ENCODE measurements at regions not wholly inside any gene's neighbourhood (a gene's known extent, or its start where the extent isn't known, plus 50 kb on each side); places are given as distances from the start of the nearest gene placed in this dataset.
A peak's percentile ranks its signal among the peaks of the same experiment; 100 is the strongest.

DNA sequence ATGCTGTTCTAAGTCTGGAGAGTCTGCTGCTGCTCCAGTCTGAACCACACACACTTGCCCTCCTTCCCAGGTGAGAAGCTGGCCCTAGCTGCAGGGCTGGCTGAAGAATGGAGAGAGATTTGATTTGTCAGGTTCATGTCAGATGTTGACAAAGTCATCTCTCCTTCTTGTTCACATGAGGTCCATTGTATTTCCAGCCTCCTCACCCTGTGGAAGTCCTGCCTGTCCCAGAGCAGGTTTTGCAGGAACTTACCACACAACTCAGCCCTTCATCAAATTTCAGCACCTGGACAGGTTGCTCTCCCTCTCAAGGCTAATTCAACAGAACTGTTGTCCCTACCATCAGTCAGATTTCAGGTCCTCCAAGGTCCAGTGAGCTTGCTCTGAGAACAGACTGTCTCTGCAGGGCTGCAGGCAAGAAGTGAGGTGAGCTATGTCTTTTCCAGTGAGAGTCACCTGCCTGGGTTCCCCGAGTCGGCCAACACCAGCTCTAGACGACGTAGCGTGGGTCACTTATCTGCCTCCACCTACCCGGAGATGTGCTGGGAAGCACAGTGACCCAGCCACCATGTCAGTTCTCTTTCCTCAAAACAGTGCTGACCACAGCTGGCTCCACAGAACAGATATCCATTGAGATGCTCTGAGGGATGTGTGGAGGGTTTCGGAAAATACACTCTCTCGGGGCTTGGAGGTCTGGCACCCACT is 58.0 kb upstream of the CD93 start:
- H3K4me2 ChIP-seq (ENCODE audit: low read length), result no peak overlapping the region
- H3K36me3 ChIP-seq (ENCODE audit: control insufficient read depth, insufficient read depth, low read length), result no peaks in the 10 kb centered on the region
- TF ChIP-seq CTCF (IDR thresholded peaks at IDR 0.05), result no peak
- no peaks in the 10 kb centered on the region for H3K9me3 ChIP-seq (ENCODE audit: control insufficient read depth, low read length)
- no peaks in the 10 kb centered on the region for H3K79me2 ChIP-seq
- no peak overlapping the region for H3K4me3 ChIP-seq (ENCODE audit: low read depth, low read length)
- no peak overlapping the region for H2AFZ ChIP-seq
- no peak overlapping the region for H3K27ac ChIP-seq
- no peaks in the 10 kb centered on the region for H3K4me1 ChIP-seq
- H3K27me3 ChIP-seq (ENCODE audit: control insufficient read depth, insufficient read depth, low read length), result no peaks in the 10 kb centered on the region
- H3K9ac ChIP-seq, result no peak overlapping the region

DNA sequence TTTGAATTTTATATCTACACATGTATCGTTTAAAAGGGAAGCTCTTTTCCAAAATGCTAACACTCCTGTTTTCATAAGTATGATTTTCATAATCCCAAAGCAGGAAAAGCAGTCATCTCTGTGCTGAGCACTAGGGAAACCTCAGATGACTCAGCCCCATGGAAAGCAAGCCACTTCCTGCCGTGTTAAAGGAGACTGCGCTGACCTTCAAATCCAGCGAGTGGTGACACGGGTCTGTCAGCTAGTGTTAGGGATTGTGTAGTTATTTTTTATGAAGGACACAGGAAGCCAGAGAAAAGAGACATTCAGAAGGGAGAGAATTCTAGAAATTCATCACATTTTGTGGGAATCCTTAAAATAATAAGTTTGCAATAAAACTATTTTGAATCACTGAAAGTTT is 57.0 kb upstream of the CD93 start:
- Histone ChIP-seq H3K79me2 (no peaks in the 10 kb centered on the region), H2AFZ (no peak overlapping the region), H3K4me3 (ENCODE audit: low read depth, low read length) (no peak overlapping the region), H3K9me3 (ENCODE audit: control insufficient read depth, low read length) (no peaks in the 10 kb centered on the region), H3K36me3 (ENCODE audit: control insufficient read depth, insufficient read depth, low read length) (no peaks in the 10 kb centered on the region), H3K4me2 (ENCODE audit: low read length) (no peak overlapping the region), H3K4me1 (no peaks in the 10 kb centered on the region), H3K27me3 (ENCODE audit: control insufficient read depth, insufficient read depth, low read length) (no peaks in the 10 kb centered on the region), H3K27ac (peak overlapping the region; percentile 15), H3K9ac (no peak overlapping the region)
- no peak for TF ChIP-seq CTCF (IDR thresholded peaks at IDR 0.05)

DNA sequence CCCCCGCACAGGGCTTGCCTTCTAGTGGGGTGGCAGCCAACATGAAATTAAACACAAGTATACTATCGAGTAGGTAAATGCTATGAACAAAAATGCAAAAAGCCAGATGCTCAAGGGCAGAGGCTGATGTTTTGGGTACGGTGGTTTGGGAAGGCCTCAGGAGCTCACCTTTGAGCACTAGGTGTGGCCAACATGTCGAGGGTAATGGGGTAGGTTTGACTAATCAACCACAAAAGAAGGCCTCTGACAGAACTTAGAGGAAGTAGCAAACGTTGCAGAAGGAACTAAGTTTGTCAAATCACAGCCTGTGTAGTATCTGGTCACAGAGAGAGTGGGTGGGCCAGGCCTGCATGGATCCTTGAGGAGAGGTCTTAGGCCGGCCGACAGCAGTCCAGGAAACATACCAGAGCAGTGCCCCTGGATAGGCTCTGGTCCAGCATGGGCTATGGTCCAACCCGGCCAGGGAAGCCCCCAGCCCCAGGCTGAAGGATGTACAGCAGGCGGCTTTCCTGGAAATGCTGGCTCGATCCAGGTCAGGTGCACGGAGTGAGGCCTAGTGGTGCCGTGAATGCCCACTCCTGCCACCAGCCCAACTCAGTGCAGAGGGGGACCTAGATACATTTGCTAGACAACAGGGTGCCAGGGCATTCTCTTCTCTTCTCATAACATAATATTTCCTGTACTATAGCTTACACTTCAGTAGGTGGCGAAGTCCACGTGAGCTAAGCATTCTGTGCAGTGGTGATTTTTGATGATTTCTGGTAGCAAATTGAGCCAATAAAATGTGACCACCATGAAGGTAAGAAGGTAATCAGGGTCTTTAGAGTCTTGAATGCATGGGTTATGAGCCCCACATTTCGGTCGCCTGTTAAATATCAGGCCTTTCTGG is 56.3 kb upstream of the CD93 start:
- H3K79me2 ChIP-seq, result no peaks in the 10 kb centered on the region
- TF ChIP-seq CTCF (IDR thresholded peaks at IDR 0.05), result no peak
- peak overlapping the region; percentile 15 for H3K27ac ChIP-seq
- no peak overlapping the region for H3K4me3 ChIP-seq (ENCODE audit: low read depth, low read length)
- no peaks in the 10 kb centered on the region for H3K27me3 ChIP-seq (ENCODE audit: control insufficient read depth, insufficient read depth, low read length)
- no peak overlapping the region for H3K9ac ChIP-seq
- H2AFZ ChIP-seq, result no peak overlapping the region
- no peaks in the 10 kb centered on the region for H3K9me3 ChIP-seq (ENCODE audit: control insufficient read depth, low read length)
- no peak overlapping the region for H3K4me2 ChIP-seq (ENCODE audit: low read length)
- no peaks in the 10 kb centered on the region for H3K36me3 ChIP-seq (ENCODE audit: control insufficient read depth, insufficient read depth, low read length)
- H3K4me1 ChIP-seq, result no peaks in the 10 kb centered on the region

- Histone ChIP-seq H3K27me3 (ENCODE audit: control insufficient read depth, insufficient read depth, low read length) (no peaks in the 10 kb centered on the region), H3K4me2 (ENCODE audit: low read length) (no peak overlapping the region), H3K4me3 (ENCODE audit: low read depth, low read length) (no peak overlapping the region), H2AFZ (no peak overlapping the region), H3K36me3 (ENCODE audit: control insufficient read depth, insufficient read depth, low read length) (no peaks in the 10 kb centered on the region), H3K9me3 (ENCODE audit: control insufficient read depth, low read length) (no peaks in the 10 kb centered on the region), H3K27ac (no peak overlapping the region), H3K9ac (no peak overlapping the region), H3K4me1 (no peaks in the 10 kb centered on the region), H3K79me2 (no peaks in the 10 kb centered on the region)
- no peak for TF ChIP-seq CTCF (IDR thresholded peaks at IDR 0.05)
These were observed 55.5 kb upstream of the CD93 start for GRCh38 chr20:23141450-23142161.
